ENCODE measurements at regions not wholly inside any gene's neighbourhood (a gene's known extent, or its start where the extent isn't known, plus 50 kb on each side); places are given as distances from the start of the nearest gene placed in this dataset.
A peak's percentile ranks its signal among the peaks of the same experiment; 100 is the strongest.

- Mint-ChIP-seq H3K4me3 (ENCODE audit: unreplicated experiment) (no peak overlapping the region), H3K9me3 (ENCODE audit: unreplicated experiment) (no peaks in the 10 kb centered on the region), H3K36me3 (ENCODE audit: insufficient read depth, unreplicated experiment) (no peaks in the 10 kb centered on the region), H3K27me3 (ENCODE audit: insufficient read depth, unreplicated experiment) (no peaks in the 10 kb centered on the region), H3K27ac (ENCODE audit: low read depth, unreplicated experiment) (no peak overlapping the region), H3K4me1 (ENCODE audit: insufficient read depth, unreplicated experiment) (peaks cover 12% of the 10 kb centered on the region)
- DNase-seq (ENCODE audit: unreplicated experiment): no peak
- BruUV-seq (replicated peaks): no TSS peak
- ChIA-PET POLR2A (no interaction called here), CTCF (no interaction called here)
- no peak for TF ChIP-seq CTCF (IDR thresholded peaks at IDR 0.05; ENCODE audit: unreplicated experiment)
- intact Hi-C loops (cut with micrococcal nuclease): no loop called here
Measured at GRCh38 chr2:107320881-107321280, 434.9 kb upstream of the ST6GAL2 start.

DNA sequence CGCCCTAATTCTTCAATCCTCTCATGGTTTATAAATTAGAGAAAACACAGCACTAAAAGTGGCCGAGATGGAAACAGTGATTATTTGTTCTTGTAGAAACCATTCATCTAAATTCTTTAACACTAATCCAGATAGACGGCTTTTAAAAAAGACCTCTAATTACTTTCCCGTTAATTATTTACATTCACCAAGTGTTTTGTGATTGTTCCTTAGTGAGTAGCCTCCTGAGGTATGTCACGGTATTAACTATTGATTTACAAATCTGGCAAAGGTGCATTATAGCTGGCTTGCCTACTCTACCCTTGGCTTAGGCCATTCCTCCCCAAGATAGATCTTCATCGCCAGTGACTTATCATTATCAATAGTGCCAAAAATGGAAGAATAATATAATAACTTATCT lies 436.4 kb upstream of the ST6GAL2 start:
- Mint-ChIP-seq H3K9me3 (ENCODE audit: unreplicated experiment) (no peaks in the 10 kb centered on the region), H3K4me3 (ENCODE audit: unreplicated experiment) (no peak overlapping the region), H3K27me3 (ENCODE audit: insufficient read depth, unreplicated experiment) (no peaks in the 10 kb centered on the region), H3K4me1 (ENCODE audit: insufficient read depth, unreplicated experiment) (peaks cover 25% of the 10 kb centered on the region), H3K36me3 (ENCODE audit: insufficient read depth, unreplicated experiment) (no peaks in the 10 kb centered on the region), H3K27ac (ENCODE audit: low read depth, unreplicated experiment) (no peak overlapping the region)
- POLR2A ChIA-PET: interaction anchor here (0.6 kb wide), 1 partner anchor 1413 kb away, joined by 3 read pairs; no protein-coding TSS in a partner anchor
- no peak for TF ChIP-seq CTCF (IDR thresholded peaks at IDR 0.05; ENCODE audit: unreplicated experiment)
- no peak for DNase-seq (ENCODE audit: unreplicated experiment)
- CTCF ChIA-PET: no interaction called here
- intact Hi-C loops (cut with micrococcal nuclease): no loop called here
- no TSS peak for BruUV-seq (replicated peaks)

DNA sequence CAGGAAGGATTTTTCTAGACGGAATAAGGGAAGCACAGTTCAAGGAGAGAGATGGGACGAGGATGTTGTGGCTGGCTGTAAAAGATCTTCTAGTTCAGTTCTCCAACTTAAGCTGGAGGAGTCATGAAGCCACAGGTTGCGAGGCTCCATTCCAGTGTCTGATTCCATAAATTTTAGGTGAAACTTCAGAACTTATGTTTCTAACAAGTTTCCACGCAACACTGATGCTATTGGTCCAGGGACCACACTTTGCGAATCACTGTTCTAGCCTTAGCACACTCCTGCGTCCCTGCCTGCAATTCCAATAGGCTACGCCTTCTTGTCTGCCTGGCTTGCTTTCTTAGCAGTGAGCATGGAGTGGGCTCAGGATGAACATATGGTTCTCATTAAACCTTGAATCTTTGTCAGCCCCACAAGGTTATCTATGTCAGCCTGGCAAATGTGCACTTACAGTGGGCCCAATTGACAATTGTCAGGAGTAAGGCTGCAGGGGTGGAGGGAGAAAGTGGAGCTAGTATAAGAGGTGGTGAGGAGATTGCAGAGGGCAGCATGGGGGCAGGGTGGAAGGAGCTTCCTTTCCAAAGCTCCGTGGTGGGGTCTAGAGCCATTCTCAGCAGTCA lies 438.1 kb upstream of the ST6GAL2 start:
- Mint-ChIP-seq H3K27me3 (ENCODE audit: insufficient read depth, unreplicated experiment) (no peaks in the 10 kb centered on the region), H3K36me3 (ENCODE audit: insufficient read depth, unreplicated experiment) (no peaks in the 10 kb centered on the region), H3K27ac (ENCODE audit: low read depth, unreplicated experiment) (peak overlapping the region; percentile 35), H3K4me1 (ENCODE audit: insufficient read depth, unreplicated experiment) (peaks cover 25% of the 10 kb centered on the region), H3K4me3 (ENCODE audit: unreplicated experiment) (no peak overlapping the region), H3K9me3 (ENCODE audit: unreplicated experiment) (peaks cover 7% of the 10 kb centered on the region)
- POLR2A ChIA-PET: interaction anchor here (0.6 kb wide), 1 partner anchor 93 kb away, joined by 3 read pairs; no protein-coding TSS in a partner anchor
- no peak for TF ChIP-seq CTCF (IDR thresholded peaks at IDR 0.05; ENCODE audit: unreplicated experiment)
- no peak for DNase-seq (ENCODE audit: unreplicated experiment)
- BruUV-seq (replicated peaks): no TSS peak
- intact Hi-C loops (cut with micrococcal nuclease): no loop called here
- CTCF ChIA-PET: interaction anchor here (0.7 kb wide), 1 partner anchor 56 kb away, joined by 3 read pairs; no protein-coding TSS in a partner anchor

DNA sequence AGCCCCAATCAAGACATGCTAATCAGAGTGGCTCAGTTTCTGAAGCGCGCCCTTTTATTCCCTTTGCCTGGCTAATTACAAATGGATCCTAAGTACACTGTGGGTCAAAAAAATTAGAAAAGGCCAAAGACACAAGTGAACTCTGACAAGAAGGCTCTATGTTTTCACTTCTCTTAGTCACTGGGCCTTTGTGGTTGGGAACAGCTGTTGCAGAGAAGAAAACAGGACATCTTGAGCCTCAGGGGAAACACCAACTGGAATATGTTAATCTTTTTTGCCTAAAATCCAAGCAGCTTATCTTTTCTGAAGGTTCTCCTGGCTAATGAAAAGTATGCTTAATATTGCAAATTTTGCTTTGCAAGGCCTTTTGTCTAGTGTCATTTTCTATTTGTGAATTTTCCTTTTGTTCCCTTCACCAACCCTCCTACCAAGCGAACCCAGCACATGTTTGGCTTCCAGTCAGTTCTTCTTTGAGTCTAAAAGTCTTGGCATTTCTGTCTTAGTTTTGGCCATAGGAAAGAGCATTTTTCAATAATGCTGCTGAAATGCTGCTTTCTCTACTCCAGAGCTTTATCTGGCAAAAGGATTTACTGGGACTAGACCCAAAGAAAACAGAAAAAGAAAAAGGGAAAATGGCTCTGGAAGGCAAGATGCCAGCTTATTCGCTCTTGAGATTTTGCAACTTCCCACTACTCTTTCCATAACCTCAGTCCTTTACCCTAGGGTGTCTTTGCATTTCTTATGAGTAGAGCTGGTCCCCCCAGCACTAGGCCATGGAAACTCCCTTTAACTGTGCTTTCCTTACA lies 440.2 kb upstream of the ST6GAL2 start:
- Mint-ChIP-seq H3K4me1 (ENCODE audit: insufficient read depth, unreplicated experiment) (peaks cover 25% of the 10 kb centered on the region), H3K9me3 (ENCODE audit: unreplicated experiment) (peaks cover 12% of the 10 kb centered on the region), H3K27ac (ENCODE audit: low read depth, unreplicated experiment) (peak overlapping the region; percentile 71), H3K27me3 (ENCODE audit: insufficient read depth, unreplicated experiment) (no peaks in the 10 kb centered on the region), H3K36me3 (ENCODE audit: insufficient read depth, unreplicated experiment) (no peaks in the 10 kb centered on the region), H3K4me3 (ENCODE audit: unreplicated experiment) (peak overlapping the region; percentile 4)
- ChIA-PET POLR2A (interaction anchor here (0.7 to 1.7 kb wide), 8 partner anchors 10 to 131 kb away, joined by 3 to 11 read pairs (median 4); no protein-coding TSS in a partner anchor), CTCF (interaction anchor here (0.7 to 1.1 kb wide), 3 partner anchors 85 to 443 kb away, joined by 3 read pairs; partner anchors contain the start of gene ST6GAL2)
- no TSS peak for BruUV-seq (replicated peaks)
- peak; percentile 30 for DNase-seq (ENCODE audit: unreplicated experiment)
- intact Hi-C loops (cut with micrococcal nuclease): no loop called here
- no peak for TF ChIP-seq CTCF (IDR thresholded peaks at IDR 0.05; ENCODE audit: unreplicated experiment)

Data from MCF 10A (cell line).